ENCODE measurements at regions not wholly inside any gene's neighbourhood (a gene's known extent, or its start where the extent isn't known, plus 50 kb on each side); places are given as distances from the start of the nearest gene placed in this dataset.

GRCh38 chr14:65193916-65194590, 91.7 kb upstream of the MAX start:
- no peak for TF ChIP-seq SREBF2 (IDR thresholded peaks at IDR 0.05)
- no peak for TF ChIP-seq CBX2 (IDR thresholded peaks at IDR 0.05; ENCODE audit: borderline replicate concordance, low read depth)
- no peak for TF ChIP-seq KDM1A (IDR thresholded peaks at IDR 0.05; ENCODE audit: low read depth)
- TF ChIP-seq CTCF (IDR thresholded peaks at IDR 0.05), result no peak
- no peak for TF ChIP-seq HMGXB4 (CRISPR knock-in tag; IDR thresholded peaks at IDR 0.05; ENCODE audit: borderline replicate concordance)
- no peak for TF ChIP-seq POLR2A (IDR thresholded peaks at IDR 0.05; ENCODE audit: low read length)

Measured in A549 (cell line).